ENCODE measurements at regions not wholly inside any gene's neighbourhood (a gene's known extent, or its start where the extent isn't known, plus 50 kb on each side); places are given as distances from the start of the nearest gene placed in this dataset.

GRCh38 chr12:45568808-45569207 is 160.7 kb upstream of the ARID2 start:
- no peak overlapping the region for H3K4me3 ChIP-seq (ENCODE audit: insufficient read depth, low read depth, low read length)
- no peaks in the 10 kb centered on the region for H3K27me3 ChIP-seq (ENCODE audit: control insufficient read depth, insufficient read depth, low read length)
- H3K36me3 ChIP-seq (replicated peaks; ENCODE audit: control insufficient read depth, insufficient read depth, low read length): no peaks in the 10 kb centered on the region
- no peak for DNase-seq

- H3K27me3 ChIP-seq (ENCODE audit: control insufficient read depth, insufficient read depth, low read length): no peaks in the 10 kb centered on the region
- no peaks in the 10 kb centered on the region for H3K36me3 ChIP-seq (replicated peaks; ENCODE audit: control insufficient read depth, insufficient read depth, low read length)
- H3K4me3 ChIP-seq (ENCODE audit: insufficient read depth, low read depth, low read length): no peak overlapping the region
- DNase-seq: no peak
These were observed 159.0 kb upstream of the ARID2 start for GRCh38 chr12:45570501-45570900.

GRCh38 chr12:45572114-45572513 is 157.4 kb upstream of the ARID2 start:
- Histone ChIP-seq H3K27me3 (ENCODE audit: control insufficient read depth, insufficient read depth, low read length) (no peaks in the 10 kb centered on the region), H3K36me3 (replicated peaks; ENCODE audit: control insufficient read depth, insufficient read depth, low read length) (no peaks in the 10 kb centered on the region), H3K4me3 (ENCODE audit: insufficient read depth, low read depth, low read length) (no peak overlapping the region)
- DNase-seq: no peak

- no peak for DNase-seq
- no peak overlapping the region for H3K4me3 ChIP-seq (ENCODE audit: insufficient read depth, low read depth, low read length)
- no peaks in the 10 kb centered on the region for H3K36me3 ChIP-seq (replicated peaks; ENCODE audit: control insufficient read depth, insufficient read depth, low read length)
- no peaks in the 10 kb centered on the region for H3K27me3 ChIP-seq (ENCODE audit: control insufficient read depth, insufficient read depth, low read length)
These were observed 154.1 kb upstream of the ARID2 start for GRCh38 chr12:45575417-45575816.

GRCh38 chr12:45575823-45576475 is 153.6 kb upstream of the ARID2 start:
- H3K27me3 ChIP-seq (ENCODE audit: control insufficient read depth, insufficient read depth, low read length): no peaks in the 10 kb centered on the region
- no peak for DNase-seq
- H3K36me3 ChIP-seq (replicated peaks; ENCODE audit: control insufficient read depth, insufficient read depth, low read length): no peaks in the 10 kb centered on the region
- no peak overlapping the region for H3K4me3 ChIP-seq (ENCODE audit: insufficient read depth, low read depth, low read length)

- H3K36me3 ChIP-seq (replicated peaks; ENCODE audit: control insufficient read depth, insufficient read depth, low read length): no peaks in the 10 kb centered on the region
- H3K27me3 ChIP-seq (ENCODE audit: control insufficient read depth, insufficient read depth, low read length): no peaks in the 10 kb centered on the region
- no peak for DNase-seq
- no peak overlapping the region for H3K4me3 ChIP-seq (ENCODE audit: insufficient read depth, low read depth, low read length)
These were observed 151.6 kb upstream of the ARID2 start for GRCh38 chr12:45577844-45578399.

- no peak overlapping the region for H3K4me3 ChIP-seq (ENCODE audit: insufficient read depth, low read depth, low read length)
- H3K27me3 ChIP-seq (ENCODE audit: control insufficient read depth, insufficient read depth, low read length): no peaks in the 10 kb centered on the region
- H3K36me3 ChIP-seq (replicated peaks; ENCODE audit: control insufficient read depth, insufficient read depth, low read length): no peaks in the 10 kb centered on the region
- no peak for DNase-seq
These were observed 149.0 kb upstream of the ARID2 start for GRCh38 chr12:45580356-45580969.

GRCh38 chr12:45581112-45581511 is 148.4 kb upstream of the ARID2 start:
- H3K36me3 ChIP-seq (replicated peaks; ENCODE audit: control insufficient read depth, insufficient read depth, low read length): no peaks in the 10 kb centered on the region
- DNase-seq: no peak
- no peaks in the 10 kb centered on the region for H3K27me3 ChIP-seq (ENCODE audit: control insufficient read depth, insufficient read depth, low read length)
- no peak overlapping the region for H3K4me3 ChIP-seq (ENCODE audit: insufficient read depth, low read depth, low read length)

GRCh38 chr12:45582536-45582935 is 147.0 kb upstream of the ARID2 start:
- no peak for DNase-seq
- no peaks in the 10 kb centered on the region for H3K36me3 ChIP-seq (replicated peaks; ENCODE audit: control insufficient read depth, insufficient read depth, low read length)
- no peak overlapping the region for H3K4me3 ChIP-seq (ENCODE audit: insufficient read depth, low read depth, low read length)
- H3K27me3 ChIP-seq (ENCODE audit: control insufficient read depth, insufficient read depth, low read length): no peaks in the 10 kb centered on the region

GRCh38 chr12:45582986-45583659 is 146.4 kb upstream of the ARID2 start:
- Histone ChIP-seq H3K36me3 (replicated peaks; ENCODE audit: control insufficient read depth, insufficient read depth, low read length) (no peaks in the 10 kb centered on the region), H3K4me3 (ENCODE audit: insufficient read depth, low read depth, low read length) (no peak overlapping the region), H3K27me3 (ENCODE audit: control insufficient read depth, insufficient read depth, low read length) (no peaks in the 10 kb centered on the region)
- DNase-seq: no peak

GRCh38 chr12:45584336-45584735 is 145.2 kb upstream of the ARID2 start:
- Histone ChIP-seq H3K36me3 (replicated peaks; ENCODE audit: control insufficient read depth, insufficient read depth, low read length) (no peaks in the 10 kb centered on the region), H3K27me3 (ENCODE audit: control insufficient read depth, insufficient read depth, low read length) (no peaks in the 10 kb centered on the region), H3K4me3 (ENCODE audit: insufficient read depth, low read depth, low read length) (no peak overlapping the region)
- DNase-seq: no peak

GRCh38 chr12:45585522-45586230 is 143.8 kb upstream of the ARID2 start:
- Histone ChIP-seq H3K4me3 (ENCODE audit: insufficient read depth, low read depth, low read length) (no peak overlapping the region), H3K36me3 (replicated peaks; ENCODE audit: control insufficient read depth, insufficient read depth, low read length) (no peaks in the 10 kb centered on the region), H3K27me3 (ENCODE audit: control insufficient read depth, insufficient read depth, low read length) (no peaks in the 10 kb centered on the region)
- no peak for DNase-seq

GRCh38 chr12:45586486-45586885 is 143.0 kb upstream of the ARID2 start:
- H3K36me3 ChIP-seq (replicated peaks; ENCODE audit: control insufficient read depth, insufficient read depth, low read length): no peaks in the 10 kb centered on the region
- no peaks in the 10 kb centered on the region for H3K27me3 ChIP-seq (ENCODE audit: control insufficient read depth, insufficient read depth, low read length)
- DNase-seq: no peak
- no peak overlapping the region for H3K4me3 ChIP-seq (ENCODE audit: insufficient read depth, low read depth, low read length)

GRCh38 chr12:45587012-45587411 is 142.5 kb upstream of the ARID2 start:
- DNase-seq: no peak
- no peak overlapping the region for H3K4me3 ChIP-seq (ENCODE audit: insufficient read depth, low read depth, low read length)
- H3K36me3 ChIP-seq (replicated peaks; ENCODE audit: control insufficient read depth, insufficient read depth, low read length): no peaks in the 10 kb centered on the region
- H3K27me3 ChIP-seq (ENCODE audit: control insufficient read depth, insufficient read depth, low read length): no peaks in the 10 kb centered on the region

Measured in H7 (cell line).